Endothelial cell of umbilical vein (primary cell): ENCODE measurements at regions not wholly inside any gene's neighbourhood (a gene's known extent, or its start where the extent isn't known, plus 50 kb on each side); places are given as distances from the start of the nearest gene placed in this dataset.

Source experiments
- BruUV-seq: library from RNA; stranded (reverse); fragments of 400-500 nt; replicated peaks from 2 replicates; lab custom pipeline; 2021; lab: Mats Ljungman, UMichigan
- CTCF ChIA-PET: fragments of 300-600, 350-600 bp; sonication (Branson Sonifier 250); formaldehyde crosslinking; loops from one replicate; lab custom pipeline; 2021; ENCODE audit warnings: antibody characterized with exemption, inconsistent platforms; lab: Charles Lee
- POLR2A ChIA-PET: fragments of 300-600, 350-600 bp; sonication (Branson Sonifier 250); formaldehyde crosslinking; loops from one replicate; lab custom pipeline; 2021; ENCODE audit warnings: antibody characterized with exemption, inconsistent platforms; lab: Charles Lee
- DNase-seq: peaks from one replicate; pipeline ENCODE4 v3.0.0-alpha.2; 2011; ENCODE audit warnings: low read depth, low spot score
- FAIRE-seq: peaks from 2 replicates; lab custom pipeline; 2011; peaks lifted over from hg19 to GRCh38; lab: Jason Lieb, UNC
- H2AFZ ChIP-seq: 2 replicates; pipeline ENCODE4 v1.6.0; 2012; ENCODE audit warnings: low read depth, low read length, control low read depth, inconsistent platforms
- H3K27ac ChIP-seq: 2 replicates; pipeline ENCODE4 v1.5.1; 2011; ENCODE audit warnings: low read depth, mild to moderate bottlenecking, control low read depth, low read length, moderate library complexity; ENCODE audit not compliant: insufficient read depth
- H3K27me3 ChIP-seq, 2 experiments: 2 replicates each; pipeline versions ENCODE4 v1.6.0 to v1.6.1; 2011; ENCODE audit warnings: low read length in 2 of 2, mixed read lengths in 1 of 2; ENCODE audit not compliant: control insufficient read depth in 2 of 2, insufficient read depth in 2 of 2
- H3K36me3 ChIP-seq, 2 experiments: 2 replicates in 1 of 2; 3 replicates in 1 of 2; pipeline ENCODE4 v1.5.1; 2011; ENCODE audit warnings: low read length in 2 of 2, mild to moderate bottlenecking in 1 of 2, moderate library complexity in 1 of 2; ENCODE audit not compliant: control insufficient read depth in 2 of 2, insufficient read depth in 2 of 2; ENCODE audit errors: extremely low read depth in 1 of 2
- H3K4me1 ChIP-seq: 3 replicates; pipeline ENCODE4 v1.5.1; 2011; ENCODE audit warnings: mild to moderate bottlenecking, low read length; ENCODE audit not compliant: control insufficient read depth, insufficient read depth; ENCODE audit errors: extremely low read depth
- H3K4me2 ChIP-seq: 2 replicates; pipeline ENCODE4 v1.6.1; 2011; ENCODE audit warnings: low read length, control low read depth, mixed read lengths; ENCODE audit not compliant: insufficient read depth
- H3K4me3 ChIP-seq, 3 experiments: fragments of 200-600 bp in 1 of 3; sonication (generic), shearing (Covaris generic) in 1 of 3; replicated peaks in 1 of 3; 2 replicates each; pipeline ENCODE4 v1.5.1; 2011 to 2016; ENCODE audit warnings: control low read depth in 3 of 3, low read length in 3 of 3, mild to moderate bottlenecking in 2 of 3, inconsistent platforms in 1 of 3, low read depth in 1 of 3, moderate library complexity in 1 of 3; ENCODE audit not compliant: insufficient read depth in 1 of 3
- H3K79me2 ChIP-seq: 2 replicates; pipeline ENCODE4 v1.6.0; 2012; ENCODE audit warnings: low read length, inconsistent platforms; ENCODE audit not compliant: control insufficient read depth, insufficient read depth
- H3K9ac ChIP-seq: replicated peaks from 2 replicates; pipeline ENCODE3; 2011; ENCODE audit warnings: low read length, control low read depth; ENCODE audit not compliant: insufficient read depth; ENCODE audit errors: extremely low read depth
- H3K9me1 ChIP-seq: replicated peaks from 3 replicates; pipeline ENCODE4 v1.6.0; 2011; ENCODE audit warnings: mild to moderate bottlenecking, low read length; ENCODE audit not compliant: control insufficient read depth, insufficient read depth; ENCODE audit errors: extremely low read depth
- H3K9me3 ChIP-seq: replicated peaks from 2 replicates; pipeline ENCODE4 v1.5.1; 2012; ENCODE audit warnings: low read length, inconsistent platforms; ENCODE audit not compliant: control insufficient read depth, insufficient read depth
- H4K20me1 ChIP-seq: replicated peaks from 2 replicates; pipeline ENCODE3; 2011; ENCODE audit warnings: mild to moderate bottlenecking, low read length; ENCODE audit not compliant: control insufficient read depth, insufficient read depth; ENCODE audit errors: extremely low read depth
- CTCF ChIP-seq, 2 donors: IDR thresholded peaks; 1 replicate in 1 of 2; 2 replicates in 1 of 2; pipeline ENCODE4 v1.5.1; 2011; ENCODE audit warnings: low read length in 2 of 2, mild to moderate bottlenecking in 2 of 2, moderate library complexity in 2 of 2, control low read depth in 1 of 2, inconsistent platforms in 1 of 2, low read depth in 1 of 2; ENCODE audit not compliant: insufficient read depth in 1 of 2; ENCODE audit errors: extremely low read depth in 1 of 2
- EZH2 ChIP-seq: IDR thresholded peaks from 2 replicates; pipeline ENCODE4 v1.6.1; 2012; ENCODE audit warnings: borderline replicate concordance, low read depth, mild to moderate bottlenecking, moderate library complexity, low read length, inconsistent platforms; ENCODE audit not compliant: severe bottlenecking
- FOS ChIP-seq: IDR thresholded peaks from 2 replicates; pipeline ENCODE4 v1.6.1; 2011; ENCODE audit warnings: mild to moderate bottlenecking, low read length, moderate library complexity, borderline replicate concordance; ENCODE audit not compliant: insufficient read depth
- GATA2 ChIP-seq: IDR thresholded peaks from 2 replicates; pipeline ENCODE4 v1.7.0; 2011; ENCODE audit warnings: low read depth, mild to moderate bottlenecking, moderate library complexity, mixed read lengths, low read length; ENCODE audit not compliant: insufficient read length, insufficient read depth
- JUN ChIP-seq: IDR thresholded peaks from 2 replicates; pipeline ENCODE4 v1.6.1; 2011; ENCODE audit warnings: borderline replicate concordance, low read depth; ENCODE audit not compliant: insufficient read length, insufficient read depth
- MAX ChIP-seq: IDR thresholded peaks from 2 replicates; pipeline ENCODE4 v1.6.1; 2011; ENCODE audit not compliant: insufficient read depth, insufficient read length
- MYC ChIP-seq: IDR thresholded peaks from one replicate; pipeline ENCODE4 v1.6.1; 2011; ENCODE audit warnings: mild to moderate bottlenecking, low read depth, low read length
- POLR2A ChIP-seq: IDR thresholded peaks from 2 replicates; pipeline ENCODE4 v1.6.1; 2012; ENCODE audit warnings: low read depth, mild to moderate bottlenecking, control low read depth, low read length
- POLR2AphosphoS5 ChIP-seq: IDR thresholded peaks from 2 replicates; pipeline ENCODE4 v1.6.1; 2012; ENCODE audit warnings: low read depth, mild to moderate bottlenecking, control low read depth, low read length, moderate library complexity; ENCODE audit not compliant: insufficient read depth
- dilution Hi-C: fragments of 300-500 bp; cut with MboI; formaldehyde crosslinking; loops from one replicate; pipeline ENCODE4 v1.15.0; 2019; ENCODE audit warnings: low sequenced_read_pairs; ENCODE audit not compliant: extremely low pct_ligation_motif_present
- intact Hi-C: fragments of 100-400 bp; cut with micrococcal nuclease; formaldehyde crosslinking; loops from one replicate; pipeline ENCODE4 v1.10.0; 2022

GRCh38 chrX:128653524-128654060 lies 601.4 kb upstream of the ACTRT1 start:
- Histone ChIP-seq H3K9me3 (no peaks in the 10 kb centered on the region), H3K9ac (no peak overlapping the region), H3K36me3 (no peaks in the 10 kb centered on the region), H3K27ac (no peak overlapping the region), H3K4me2 (no peak overlapping the region), H3K4me3 (no peak overlapping the region), H2AFZ (no peak overlapping the region), H3K9me1 (no peaks in the 10 kb centered on the region), H3K79me2 (no peaks in the 10 kb centered on the region), H3K4me1 (no peaks in the 10 kb centered on the region), H4K20me1 (no peaks in the 10 kb centered on the region), H3K27me3 (no peaks in the 10 kb centered on the region)
- dilution Hi-C loops (no loop called here), intact Hi-C loops (no loop called here)
- FAIRE-seq (no peak), DNase-seq (no peak)
- ChIA-PET POLR2A (no interaction called here), CTCF (no interaction called here)
- TF ChIP-seq GATA2 = no peak
- TF ChIP-seq CTCF (IDR thresholded peaks at IDR 0.05; ENCODE audit: extremely low read depth in 1 of 2, insufficient read depth in 1 of 2, low read depth in 1 of 2, low read length in 2 of 2) = no peak
- TF ChIP-seq MYC = no peak
- TF ChIP-seq FOS = no peak
- no peak for TF ChIP-seq EZH2
- no peak for TF ChIP-seq MAX
- no peak for TF ChIP-seq POLR2A
- no peak for TF ChIP-seq POLR2AphosphoS5
- no peak for TF ChIP-seq JUN
- no TSS peak for BruUV-seq
